HFF-Myc (cell line): ENCODE measurements at regions not wholly inside any gene's neighbourhood (a gene's known extent, or its start where the extent isn't known, plus 50 kb on each side); places are given as distances from the start of the nearest gene placed in this dataset.
"Not testable (repeated sequence)": the region's sequence is repeated elsewhere in the genome, so short reads cannot be mapped to it uniquely, and the experiment has no call there.

Experiments
- DNase-seq: peaks from one replicate; pipeline ENCODE4 v3.0.0-alpha.2; 2011; ENCODE audit warnings: low read depth; ENCODE audit errors: extremely low read depth
- H3K4me3 ChIP-seq: replicated peaks from 2 replicates; pipeline ENCODE4 v1.5.1; 2011; ENCODE audit warnings: low read depth, mild to moderate bottlenecking, control low read depth, low read length
- TF ChIP-seq, protein P1 (sequence below): IDR thresholded peaks from 2 replicates; pipeline ENCODE4 v1.5.1; 2012; ENCODE audit warnings: mild to moderate bottlenecking, low read depth, low read length, control low read depth; ENCODE audit errors: missing control alignments

DNA sequence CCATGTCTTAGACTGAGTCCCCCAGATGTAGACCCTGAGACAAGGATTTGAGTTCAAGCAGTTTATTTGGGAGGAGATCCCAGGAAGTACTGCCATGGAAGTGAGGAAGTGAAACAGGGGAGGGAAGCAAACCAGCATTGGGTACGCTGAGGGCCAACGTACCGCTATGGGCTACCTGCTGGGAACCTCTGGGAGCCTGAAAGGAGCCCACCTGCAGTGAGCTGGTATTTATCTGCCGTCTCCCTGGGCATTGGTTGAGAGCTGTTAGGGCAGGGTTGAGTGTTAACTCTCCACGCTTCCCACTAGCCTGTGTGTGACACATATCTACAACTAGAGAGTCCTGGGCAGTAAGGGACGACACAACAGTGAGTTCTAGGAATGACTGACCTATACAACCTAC, 131.6 kb upstream of the SLC24A2 start:
- TF ChIP-seq, protein P1, sequence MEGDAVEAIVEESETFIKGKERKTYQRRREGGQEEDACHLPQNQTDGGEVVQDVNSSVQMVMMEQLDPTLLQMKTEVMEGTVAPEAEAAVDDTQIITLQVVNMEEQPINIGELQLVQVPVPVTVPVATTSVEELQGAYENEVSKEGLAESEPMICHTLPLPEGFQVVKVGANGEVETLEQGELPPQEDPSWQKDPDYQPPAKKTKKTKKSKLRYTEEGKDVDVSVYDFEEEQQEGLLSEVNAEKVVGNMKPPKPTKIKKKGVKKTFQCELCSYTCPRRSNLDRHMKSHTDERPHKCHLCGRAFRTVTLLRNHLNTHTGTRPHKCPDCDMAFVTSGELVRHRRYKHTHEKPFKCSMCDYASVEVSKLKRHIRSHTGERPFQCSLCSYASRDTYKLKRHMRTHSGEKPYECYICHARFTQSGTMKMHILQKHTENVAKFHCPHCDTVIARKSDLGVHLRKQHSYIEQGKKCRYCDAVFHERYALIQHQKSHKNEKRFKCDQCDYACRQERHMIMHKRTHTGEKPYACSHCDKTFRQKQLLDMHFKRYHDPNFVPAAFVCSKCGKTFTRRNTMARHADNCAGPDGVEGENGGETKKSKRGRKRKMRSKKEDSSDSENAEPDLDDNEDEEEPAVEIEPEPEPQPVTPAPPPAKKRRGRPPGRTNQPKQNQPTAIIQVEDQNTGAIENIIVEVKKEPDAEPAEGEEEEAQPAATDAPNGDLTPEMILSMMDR, result no peak
- no peak for DNase-seq
- H3K4me3 ChIP-seq, result no peak overlapping the region

- no peak overlapping the region for H3K4me3 ChIP-seq
- no peak for DNase-seq
- TF ChIP-seq, protein P1, result no peak
Observed at GRCh38 chr9:19918630-19919029, 129.8 kb upstream of the SLC24A2 start.

DNA sequence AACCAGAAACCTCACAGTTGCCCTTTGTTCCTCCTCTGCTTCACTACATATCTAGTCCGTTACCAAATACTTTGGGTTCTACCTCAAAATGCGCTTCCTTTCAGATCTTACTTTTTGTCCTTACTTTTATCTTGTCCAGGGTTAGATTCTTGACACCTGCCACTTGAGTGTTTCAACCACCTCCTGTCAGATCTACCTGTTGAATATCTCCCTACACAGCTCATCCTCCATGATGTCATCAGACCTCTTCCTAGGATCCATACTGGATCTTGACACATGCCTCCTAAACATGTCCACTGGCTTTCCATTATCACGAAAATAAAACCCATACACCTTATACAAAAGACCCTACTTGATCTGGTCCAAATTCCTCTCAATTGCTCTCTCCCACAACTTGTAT, 125.2 kb upstream of the SLC24A2 start:
- DNase-seq, result no peak
- H3K4me3 ChIP-seq, result no peak overlapping the region
- TF ChIP-seq, protein P1, result no peak

DNA sequence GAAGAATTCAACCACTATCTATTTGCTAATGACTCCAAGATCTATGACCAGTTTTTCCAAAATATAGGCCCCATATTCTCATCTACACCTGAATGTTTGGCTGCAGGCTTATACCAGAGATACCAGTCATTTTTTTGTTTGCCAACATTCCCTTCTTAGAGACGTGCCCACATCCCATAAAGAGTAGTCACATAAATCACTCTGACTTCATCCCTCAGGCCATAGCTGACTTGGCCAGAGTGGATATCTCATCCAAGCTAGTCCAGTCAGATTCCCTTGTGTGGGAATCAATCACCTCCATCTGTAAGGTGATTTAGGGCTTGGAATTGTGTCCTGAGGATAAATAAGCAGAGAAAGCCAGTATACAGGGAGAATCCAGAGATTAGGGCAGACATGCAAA, 124.3 kb upstream of the SLC24A2 start:
- no peak overlapping the region for H3K4me3 ChIP-seq
- no peak for DNase-seq
- TF ChIP-seq, protein P1, result no peak

DNA sequence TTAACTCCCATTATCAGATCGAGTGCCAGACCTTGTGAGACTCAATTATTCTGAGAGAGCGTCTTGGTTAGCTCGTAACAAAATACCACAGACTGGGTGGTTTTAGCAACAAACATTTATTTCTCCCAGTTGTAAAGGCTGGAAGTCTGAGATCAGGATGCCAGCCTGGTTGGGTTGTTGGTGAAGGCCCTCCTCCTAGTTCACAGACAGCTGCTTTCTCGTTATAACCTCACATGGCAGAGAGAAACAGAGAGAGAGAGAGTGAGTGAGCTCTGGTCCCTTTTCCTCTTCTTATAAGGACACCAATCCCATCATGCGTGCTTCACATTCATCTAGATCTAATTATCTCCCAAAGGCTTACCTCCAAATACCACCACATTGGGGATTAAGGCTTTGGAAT, 114.2 kb upstream of the SLC24A2 start:
- TF ChIP-seq, protein P1, result no peak
- DNase-seq, result no peak
- no peak overlapping the region for H3K4me3 ChIP-seq

DNA sequence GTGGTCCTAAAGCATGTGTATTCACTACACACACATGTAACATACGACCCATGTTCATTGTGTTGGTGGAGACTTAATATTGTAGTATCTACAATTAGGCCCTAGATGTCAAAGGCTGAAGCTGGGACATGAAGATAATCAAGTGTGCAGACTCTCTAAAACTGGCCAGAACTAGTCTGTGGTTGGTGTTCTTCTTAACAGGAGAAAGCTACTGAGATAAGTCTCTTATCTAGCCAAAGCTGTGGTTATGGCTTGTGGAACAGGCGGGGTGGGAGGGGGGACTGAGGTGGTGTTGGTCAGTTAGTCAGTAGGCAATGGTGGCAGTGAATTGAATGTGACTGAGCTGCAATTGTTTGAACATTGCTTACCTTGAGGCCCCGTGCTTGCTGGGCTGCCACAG, 112.7 kb upstream of the SLC24A2 start:
- no peak overlapping the region for H3K4me3 ChIP-seq
- TF ChIP-seq, protein P1, result no peak
- DNase-seq, result no peak

GRCh38 chr9:19896161-19896560, 107.3 kb upstream of the SLC24A2 start:
- no peak for DNase-seq
- TF ChIP-seq, protein P1, result no peak
- H3K4me3 ChIP-seq, result no peak overlapping the region

DNA sequence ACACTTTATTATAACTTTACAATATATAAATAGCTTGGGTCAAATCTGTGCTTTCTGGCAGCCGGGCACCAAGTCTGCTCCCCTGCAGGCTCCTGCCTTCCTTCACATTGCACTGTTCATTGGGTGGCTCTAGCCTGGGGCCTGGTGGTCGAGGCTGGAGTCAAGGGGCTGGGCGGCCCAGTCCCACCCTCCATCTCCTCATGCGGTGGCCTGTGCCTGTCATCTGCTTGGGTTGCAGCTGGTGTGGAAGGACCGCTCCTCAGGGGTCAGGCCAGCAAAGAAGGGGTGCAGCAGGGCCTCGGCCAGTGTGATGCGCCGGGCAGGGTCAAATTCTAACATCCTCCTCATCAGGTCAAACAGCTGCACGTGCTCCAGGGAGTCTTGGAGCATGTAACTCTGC, 106.7 kb upstream of the SLC24A2 start:
- not testable (repeated sequence) for H3K4me3 ChIP-seq, DNase-seq
